ENCODE measurements at regions not wholly inside any gene's neighbourhood (a gene's known extent, or its start where the extent isn't known, plus 50 kb on each side); places are given as distances from the start of the nearest gene placed in this dataset.

DNA sequence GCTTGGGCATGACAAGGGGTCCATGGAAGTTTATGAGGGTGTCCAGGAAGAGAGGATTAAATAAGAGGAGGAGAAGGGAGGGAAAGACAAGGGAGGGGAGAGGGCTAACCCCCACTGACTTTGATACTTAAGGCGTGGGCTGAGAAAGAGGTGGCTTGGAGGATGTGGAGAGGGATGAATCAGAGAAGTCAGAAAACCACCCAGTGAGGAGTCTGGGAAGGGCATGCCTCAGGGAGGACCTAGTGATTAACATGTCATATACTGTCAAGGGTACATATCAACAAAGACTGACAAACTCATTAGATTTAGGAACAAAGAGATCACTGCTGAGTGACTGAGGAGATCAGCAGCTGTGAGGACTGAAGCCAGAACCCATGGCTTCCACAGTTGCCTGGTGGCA lies 145.4 kb downstream of the IRX5 start:
- no peak for DNase-seq

DNA sequence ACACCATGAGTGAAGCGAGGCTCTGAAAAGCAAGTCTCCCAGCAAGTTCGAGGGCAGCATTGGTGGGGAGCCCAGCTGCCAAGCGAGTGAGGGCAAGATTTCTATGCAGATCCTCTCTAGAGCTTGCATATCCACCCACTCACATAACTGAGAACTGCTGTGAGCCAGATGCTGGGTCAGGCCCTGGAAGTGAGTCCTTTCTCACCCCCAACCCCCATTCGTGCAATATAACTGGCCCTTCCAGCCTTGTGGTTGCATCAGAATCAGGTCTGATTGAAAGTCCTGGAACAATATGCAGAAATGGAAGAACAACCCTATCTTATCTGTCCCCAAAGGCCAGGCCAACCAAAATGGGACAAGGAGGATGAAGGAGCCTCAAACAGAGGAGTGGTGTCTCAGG lies 146.6 kb downstream of the IRX5 start:
- no peak for DNase-seq

DNA sequence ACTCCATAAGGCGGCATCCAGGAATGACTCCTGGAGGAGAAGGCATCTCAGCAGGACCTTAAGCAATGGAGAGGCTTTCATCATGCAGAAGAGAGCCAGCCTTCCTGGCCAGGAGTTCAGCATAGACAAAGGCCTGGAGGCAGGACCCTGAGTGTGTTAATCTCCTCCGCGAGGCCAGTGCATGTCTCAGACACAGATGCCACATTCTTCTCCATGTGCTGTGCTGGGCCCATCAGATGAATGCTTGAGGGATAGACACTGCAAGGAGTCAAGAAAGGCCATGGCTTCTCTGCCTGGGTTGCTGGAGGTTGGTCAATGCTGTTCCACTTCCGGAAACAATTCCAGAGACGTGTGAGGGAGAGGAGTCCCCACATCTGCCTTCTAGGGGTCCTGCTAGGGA lies 147.5 kb downstream of the IRX5 start:
- DNase-seq: no peak

DNA sequence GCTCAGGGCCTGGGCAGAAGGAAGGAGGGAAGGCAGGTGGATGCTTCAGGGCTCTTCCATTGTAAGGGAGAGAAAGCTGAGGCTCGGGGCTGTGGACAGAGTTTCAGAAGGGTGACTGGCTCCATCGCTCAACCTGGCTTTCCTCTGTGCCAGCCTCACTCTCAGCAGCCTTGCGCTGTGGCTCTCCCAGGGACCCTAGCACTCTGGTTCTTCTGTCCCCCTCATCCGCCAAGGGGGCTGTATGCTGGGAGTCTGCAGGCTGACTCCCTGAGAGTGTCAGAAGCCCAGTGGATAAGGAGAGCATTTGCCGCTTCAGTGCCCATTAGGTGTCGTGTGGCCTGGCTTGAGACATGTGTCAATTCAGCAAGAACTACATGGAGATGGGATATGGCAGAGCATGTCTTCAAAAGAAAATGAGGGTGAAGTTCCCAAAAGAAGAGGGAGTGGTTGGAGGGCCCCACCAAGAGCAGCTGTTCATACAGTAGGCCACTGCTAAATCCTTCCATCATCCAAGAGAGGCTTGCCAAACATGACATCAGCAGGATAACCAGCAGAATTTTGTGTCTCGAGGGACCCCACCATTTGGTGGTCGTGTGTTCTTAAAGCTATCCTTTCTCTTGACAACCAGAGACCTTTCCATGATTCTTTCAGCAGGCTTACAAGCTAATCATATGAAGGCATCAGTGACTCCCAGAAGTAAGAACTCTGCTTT lies 148.2 kb downstream of the IRX5 start:
- DNase-seq: no peak

DNA sequence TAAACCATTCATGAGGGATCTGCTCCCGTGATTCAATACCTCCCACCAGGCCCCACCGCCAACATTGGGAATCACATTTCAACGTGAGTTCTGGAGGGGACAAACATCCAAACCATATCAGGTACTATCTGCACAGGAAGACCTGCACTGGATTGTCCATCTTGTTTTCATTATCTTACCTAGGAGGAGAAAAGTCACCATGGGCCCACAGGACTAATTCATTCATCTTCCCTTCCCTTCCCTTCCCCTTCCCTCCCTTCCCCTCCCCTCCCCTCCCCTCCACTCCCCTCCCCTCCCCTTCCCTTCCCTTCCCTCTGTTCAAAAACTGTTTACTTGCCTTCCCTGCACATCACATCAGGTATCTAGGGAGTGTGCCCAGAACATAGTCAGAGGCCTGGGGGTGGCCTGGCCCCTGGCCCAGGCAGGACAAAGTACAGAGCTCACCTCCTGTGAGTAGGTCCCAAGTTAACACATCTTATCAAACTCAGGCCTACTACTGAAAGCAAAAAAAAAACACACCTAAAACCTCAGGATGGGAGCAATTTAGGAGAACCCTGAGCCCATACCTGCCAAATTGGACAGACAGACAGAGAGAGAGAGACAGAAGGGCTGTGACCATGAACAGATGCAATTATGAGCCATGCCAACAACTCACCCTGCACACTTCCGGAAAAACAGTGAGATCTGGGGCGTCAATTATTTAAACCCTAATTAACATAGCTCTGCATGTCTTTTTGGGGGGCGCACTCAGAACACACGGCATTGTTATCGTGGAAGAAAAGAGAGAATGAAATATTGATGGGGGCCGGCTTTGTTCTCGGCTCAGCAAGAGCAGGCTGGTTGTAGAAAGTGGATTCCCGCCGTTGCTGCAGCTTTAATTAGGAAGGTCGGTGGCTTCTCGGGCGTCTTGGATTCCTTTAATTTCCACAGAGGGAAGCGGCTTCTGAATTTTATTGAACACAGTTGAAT lies 151.2 kb downstream of the IRX5 start:
- DNase-seq: no peak

DNA sequence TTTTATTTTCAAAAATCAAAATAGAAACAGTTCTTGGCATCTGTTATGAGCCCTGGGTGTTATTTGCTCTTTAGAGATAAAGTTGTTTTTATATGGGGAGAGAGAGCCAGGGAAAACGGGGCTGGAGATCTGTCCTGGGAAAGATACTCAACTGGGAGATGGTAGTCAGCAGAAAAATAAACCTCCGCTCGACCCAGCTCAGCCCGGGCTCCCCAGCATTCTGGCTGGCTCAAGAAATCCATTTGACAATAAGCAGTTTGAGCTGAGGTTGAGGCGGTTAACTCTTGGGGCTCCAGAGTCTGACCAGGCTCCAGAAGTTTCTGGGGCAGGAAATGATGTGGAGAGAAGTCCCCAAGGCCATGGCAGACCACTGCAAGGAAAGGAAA lies 151.9 kb downstream of the IRX5 start:
- no peak for DNase-seq

DNA sequence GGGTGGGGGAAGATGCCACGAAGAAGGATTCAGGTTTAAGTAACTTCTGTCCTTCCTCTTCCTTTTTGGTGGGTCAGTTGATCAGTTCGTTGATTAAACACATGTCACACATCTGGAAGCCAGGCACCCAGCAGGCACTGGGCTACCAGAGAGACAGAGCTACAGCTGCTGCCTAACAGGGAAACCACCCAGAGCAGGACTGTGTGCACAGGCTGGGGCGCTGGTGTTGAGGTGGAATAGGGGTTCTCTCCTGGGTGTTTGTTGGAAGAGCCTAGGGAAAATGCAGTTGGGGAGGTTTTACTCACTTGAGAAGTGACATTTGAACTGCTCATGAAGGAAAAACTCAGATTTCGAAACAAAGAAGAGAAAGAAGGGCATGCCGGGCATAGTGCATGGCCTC lies 152.4 kb downstream of the IRX5 start:
- DNase-seq: no peak

DNA sequence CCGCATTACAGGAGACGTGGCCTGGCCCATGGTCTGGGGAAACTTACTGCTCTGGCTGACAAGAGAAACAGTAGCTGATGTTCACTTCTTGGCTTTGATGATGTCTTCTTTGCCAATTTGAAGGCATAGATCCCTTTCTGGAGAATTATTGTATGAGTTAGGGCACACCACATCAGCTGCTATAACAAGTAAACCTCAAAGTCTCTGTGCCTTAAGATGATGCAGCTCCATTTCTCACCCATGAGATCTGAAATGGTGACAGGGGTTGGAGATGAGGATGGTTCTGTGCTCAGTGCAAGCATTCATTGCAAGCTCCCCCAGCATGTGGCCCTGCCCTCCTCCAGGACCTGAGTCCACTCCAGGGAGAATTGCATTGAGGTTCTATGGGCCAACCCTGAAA lies 157.4 kb downstream of the IRX5 start:
- DNase-seq: no peak

DNA sequence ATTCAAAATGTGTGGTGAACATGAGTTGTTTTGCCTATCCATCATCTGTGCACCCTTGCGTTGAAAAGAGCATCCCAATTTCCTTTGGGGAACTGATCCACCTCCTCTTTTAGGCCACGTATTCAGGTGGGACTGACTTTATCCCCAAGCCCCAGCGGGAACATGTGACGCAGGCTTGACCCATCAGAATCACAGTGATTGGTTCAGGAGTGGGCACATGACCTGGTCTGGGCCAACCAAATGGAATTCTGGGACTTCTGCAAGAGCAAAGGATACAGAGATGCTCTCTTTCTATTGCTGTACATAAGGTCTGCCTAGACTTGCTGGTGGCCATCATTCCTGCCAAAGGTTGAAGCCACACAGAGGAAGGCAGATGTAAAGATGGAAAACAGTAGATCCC lies 158.9 kb downstream of the IRX5 start:
- DNase-seq: no peak

DNA sequence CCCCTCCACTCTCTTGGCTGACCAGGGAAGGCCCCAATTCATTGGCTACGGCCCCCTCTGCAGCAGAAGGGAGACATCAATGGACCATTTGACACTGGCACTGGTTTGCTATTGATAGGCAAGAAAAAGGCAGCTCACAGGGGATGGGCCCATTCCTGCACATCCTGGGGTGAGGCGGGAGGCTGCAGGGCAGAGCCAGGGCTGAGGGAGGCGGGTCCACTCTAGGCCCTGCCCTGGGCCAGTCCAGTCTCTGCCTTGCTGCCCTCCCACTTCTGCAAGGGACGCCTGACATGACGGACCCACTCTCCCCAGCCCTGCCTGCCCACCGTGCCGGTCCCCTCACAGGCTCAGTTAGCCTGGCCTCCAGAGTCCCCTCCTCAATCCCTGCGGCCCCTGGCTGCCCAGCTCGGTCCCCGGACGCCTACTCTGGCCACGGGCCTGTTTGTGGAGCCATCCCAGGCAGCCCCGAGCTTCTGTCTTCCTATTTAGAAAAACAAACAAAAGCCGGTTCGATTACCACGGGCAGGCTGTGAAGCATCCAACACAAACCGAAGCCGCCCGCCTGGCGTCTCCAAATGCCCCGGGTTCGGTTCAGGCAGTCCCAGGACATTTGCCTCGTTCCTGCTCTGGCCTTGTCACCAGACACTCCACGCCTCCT lies 160.7 kb downstream of the IRX5 start:
- DNase-seq: no peak

DNA sequence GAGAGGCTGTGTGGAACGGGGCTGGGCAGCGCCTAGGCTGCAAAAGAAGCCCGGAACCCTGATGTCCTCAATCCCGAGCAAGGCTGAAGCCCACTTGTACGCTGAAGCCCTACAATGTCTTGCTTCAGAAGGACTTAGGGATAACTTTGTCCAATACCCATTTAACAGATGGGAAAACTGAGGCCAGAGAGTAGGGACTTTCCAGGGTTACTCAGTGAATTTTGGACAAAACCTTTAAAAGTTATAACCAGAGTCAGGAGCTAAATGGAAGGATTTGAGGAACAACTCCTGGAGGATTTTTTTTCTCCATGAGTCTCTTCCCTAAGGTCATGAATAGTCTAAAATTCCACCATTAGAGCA lies 161.2 kb downstream of the IRX5 start:
- DNase-seq: no peak

DNA sequence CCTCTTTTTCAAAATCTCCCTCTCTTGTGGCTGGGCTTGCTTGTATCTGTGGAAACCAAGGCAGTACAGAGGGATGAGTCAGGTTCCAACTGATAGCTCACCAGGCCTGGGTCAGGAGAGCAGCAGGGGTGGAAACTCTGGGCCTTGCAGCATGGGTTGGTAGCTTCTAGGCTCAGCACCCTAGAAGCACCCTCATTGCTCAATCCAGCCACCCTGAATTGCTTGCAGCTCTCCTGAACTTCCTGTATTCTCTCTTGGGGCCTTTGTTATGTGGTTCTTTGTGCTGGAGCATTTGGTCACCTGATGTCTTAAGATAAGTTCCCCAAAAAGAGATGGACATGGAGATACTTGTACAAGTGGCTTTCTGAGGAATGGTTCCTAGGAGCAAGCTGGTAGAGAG lies 169.4 kb downstream of the IRX5 start:
- no peak for DNase-seq

DNA sequence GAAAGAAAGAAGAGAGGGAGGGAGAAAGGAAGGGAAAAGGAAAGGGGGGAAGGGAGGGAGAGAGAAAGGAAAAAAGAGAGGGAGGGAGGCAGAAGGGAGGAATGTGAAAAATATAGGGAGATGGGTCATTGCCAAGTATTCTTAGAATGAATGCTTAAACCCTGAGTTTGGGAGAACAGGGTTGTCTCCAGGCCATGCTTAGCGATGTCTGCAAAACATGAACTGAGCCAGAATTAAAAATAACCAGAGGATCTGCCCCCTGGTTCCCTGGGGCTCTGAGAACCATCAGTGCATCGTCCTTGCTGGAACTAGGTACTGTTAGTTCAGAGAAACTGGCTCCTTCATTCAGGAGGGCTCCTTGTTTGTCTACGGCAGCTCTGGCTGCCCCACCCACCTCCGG lies 170.4 kb downstream of the IRX5 start:
- peak; percentile 16 for DNase-seq

DNA sequence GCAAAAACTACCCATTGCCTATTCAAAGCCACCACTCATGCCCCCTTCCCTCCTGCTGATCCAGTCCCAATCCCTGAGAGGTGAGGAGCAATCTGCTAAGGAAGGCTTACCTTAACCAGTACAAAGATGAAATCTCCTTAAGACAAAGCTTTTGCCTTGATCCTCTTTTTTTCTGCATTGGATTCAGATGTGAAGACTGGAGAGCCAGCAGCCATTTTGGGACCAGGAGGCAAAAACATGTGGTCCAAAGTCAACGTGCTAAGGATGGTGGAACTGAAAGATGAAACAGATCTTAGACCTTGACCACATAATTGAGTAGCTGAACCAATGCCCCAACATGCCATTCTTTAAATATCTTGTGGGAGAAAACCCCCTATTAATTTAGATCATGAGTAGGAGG lies 171.4 kb downstream of the IRX5 start:
- no peak for DNase-seq

DNA sequence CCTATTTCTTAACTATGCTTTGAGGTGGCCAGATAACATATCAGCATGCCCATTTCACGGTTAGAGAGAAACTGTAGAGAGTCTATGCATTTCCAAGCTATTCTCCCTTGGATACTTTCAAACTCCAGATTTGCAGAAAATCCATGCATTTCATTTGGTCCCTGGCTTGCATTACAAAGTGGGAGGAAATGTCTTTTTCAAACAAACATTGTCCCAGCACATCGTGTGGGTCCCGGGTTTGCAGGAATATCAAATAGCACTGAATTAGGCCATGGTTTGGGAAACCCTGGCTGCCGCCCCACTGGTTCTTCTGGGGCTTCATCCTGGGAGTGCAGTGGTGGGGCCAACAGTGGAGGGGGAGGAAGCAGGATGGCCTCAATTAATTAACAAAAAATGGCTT lies 171.9 kb downstream of the IRX5 start:
- no peak for DNase-seq

DNA sequence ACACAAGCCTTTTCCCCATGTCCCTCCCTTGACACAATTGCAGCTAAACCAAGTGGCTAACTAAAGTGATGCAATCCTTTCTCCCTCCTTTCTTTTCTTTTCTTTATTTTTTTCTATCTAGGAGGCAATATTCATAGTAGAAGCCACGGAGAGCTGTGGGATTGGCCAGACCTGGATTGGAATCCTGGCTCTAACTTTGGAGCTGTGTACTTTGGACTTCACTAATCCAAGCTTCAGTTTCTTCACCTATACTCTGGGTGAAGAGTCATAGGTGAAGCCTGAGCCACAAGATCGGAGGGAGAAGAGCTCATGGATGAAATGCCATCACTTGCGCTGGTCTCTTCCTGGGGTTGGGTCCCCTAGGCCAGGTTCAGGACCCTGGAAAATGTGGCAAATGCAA lies 177.2 kb downstream of the IRX5 start:
- DNase-seq: no peak

DNA sequence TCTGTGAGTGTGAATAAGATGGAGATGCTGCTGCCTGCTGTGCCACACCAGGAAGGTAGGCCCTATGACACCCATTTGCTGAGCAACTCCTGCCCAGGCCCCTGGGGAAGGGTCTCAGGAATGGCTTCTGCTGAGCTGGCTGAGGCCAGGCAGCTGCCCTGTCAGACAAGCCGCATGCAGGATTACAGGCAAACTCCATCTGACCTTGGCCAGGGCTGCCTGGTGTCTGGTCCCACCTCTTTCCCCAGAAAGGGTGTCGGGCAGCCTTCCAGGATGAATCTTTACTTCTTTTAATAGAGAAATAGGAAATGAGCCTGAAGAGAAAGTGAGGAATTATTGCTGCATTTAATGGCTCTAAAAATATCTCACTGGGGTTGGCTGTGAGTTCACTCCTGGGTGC lies 182.5 kb downstream of the IRX5 start:
- DNase-seq: no peak

DNA sequence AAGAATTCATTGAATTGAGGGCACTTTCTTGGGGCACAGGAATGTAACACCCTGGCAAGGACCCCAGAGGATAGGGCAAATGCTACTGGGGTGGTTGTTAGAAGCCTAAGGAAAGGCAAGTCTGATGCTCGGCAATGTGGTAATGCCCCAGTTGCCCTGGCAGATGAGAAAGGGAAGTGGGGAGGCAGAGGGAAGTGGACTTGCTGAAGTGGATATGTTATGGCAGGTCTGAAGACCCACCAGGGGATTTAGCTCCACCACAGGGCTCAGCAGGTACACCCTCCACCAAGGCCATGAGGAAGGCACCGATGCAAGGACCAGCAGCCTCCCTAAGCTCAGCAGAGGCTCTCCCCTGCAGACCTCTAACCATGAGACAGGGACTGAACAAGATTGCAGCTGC lies 184.8 kb downstream of the IRX5 start:
- DNase-seq: no peak

DNA sequence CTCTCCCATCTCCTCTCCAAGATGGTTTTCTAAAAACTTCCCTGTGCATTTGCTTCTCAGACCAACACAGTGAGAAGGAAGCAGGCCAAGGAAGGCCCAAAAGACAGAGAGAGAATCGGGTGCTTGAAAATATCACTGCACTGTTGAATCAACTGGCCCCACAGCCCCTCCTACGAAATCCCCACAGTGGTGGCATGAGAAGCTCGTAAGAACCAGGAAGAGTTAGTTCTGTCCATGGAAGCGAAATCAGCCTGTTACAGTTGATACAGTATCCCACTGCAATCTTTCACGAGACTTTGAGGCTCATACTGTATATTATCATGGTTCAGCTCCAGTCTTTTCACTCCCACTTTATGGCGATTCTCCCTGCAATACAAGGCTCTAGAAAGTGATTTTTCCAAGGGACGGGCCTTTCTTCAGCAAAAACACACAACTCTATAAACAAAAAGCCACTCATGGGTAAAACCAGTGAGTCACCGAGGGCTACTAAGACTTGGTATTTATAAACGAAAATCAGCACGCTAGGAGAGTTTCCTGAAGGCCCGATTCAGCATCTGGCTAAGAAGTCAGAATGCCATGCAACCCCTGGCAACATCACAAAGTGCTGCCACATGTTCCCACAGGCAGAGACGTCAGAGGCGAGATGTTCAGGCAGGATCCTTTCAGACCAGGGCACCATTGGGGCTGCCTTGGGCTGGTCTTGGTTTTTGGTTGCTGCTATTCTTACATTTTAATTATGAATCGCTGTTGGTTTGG lies 185.7 kb downstream of the IRX5 start:
- DNase-seq: peak; percentile 46

DNA sequence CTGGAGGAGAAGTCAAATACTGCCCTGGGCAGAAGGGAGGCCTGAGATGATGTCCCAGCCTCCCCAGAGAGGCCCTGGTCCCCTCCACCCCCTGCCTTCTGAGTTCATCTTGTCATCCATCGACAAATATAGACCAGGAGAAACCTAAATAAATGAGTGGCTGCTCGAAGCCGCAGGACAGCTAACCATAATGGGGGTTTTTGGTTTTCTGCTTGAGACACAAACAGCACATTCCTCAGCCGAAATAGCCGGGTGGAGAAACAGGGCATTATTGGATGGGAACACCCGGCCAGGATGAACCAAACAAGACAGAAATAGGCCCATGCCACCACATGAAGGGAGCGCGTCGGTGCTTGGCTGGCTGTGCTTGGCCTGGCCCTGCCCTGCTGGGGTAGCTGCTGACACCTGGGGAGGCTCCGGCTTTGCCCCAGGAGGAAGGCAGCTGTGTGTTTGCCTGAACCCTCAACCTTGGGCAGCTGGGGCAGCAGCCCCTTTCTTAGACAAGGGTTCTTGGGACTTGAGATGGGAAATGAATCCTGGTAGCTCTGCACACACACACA lies 188.1 kb downstream of the IRX5 start:
- DNase-seq: no peak

DNA sequence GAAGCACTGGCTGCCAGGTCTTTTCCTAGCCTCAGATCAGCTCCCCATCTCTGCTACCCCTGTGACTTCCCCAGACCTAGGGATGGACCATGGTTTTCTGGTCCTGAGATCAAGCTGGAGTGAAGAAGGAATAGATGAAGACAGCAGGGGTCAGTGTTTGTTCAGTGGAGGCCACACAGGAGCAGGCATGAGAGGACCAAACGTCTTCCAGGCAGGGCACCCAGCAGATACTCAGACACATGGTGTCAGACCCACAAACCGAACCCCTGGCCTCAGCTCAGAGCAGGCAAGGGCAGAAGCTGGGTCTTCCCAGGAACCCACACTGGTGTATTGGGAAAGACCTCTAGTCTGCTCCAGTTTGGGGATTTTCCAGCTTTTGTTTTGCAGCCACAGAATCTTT lies 189.7 kb downstream of the IRX5 start:
- DNase-seq: peak; percentile 21

DNA sequence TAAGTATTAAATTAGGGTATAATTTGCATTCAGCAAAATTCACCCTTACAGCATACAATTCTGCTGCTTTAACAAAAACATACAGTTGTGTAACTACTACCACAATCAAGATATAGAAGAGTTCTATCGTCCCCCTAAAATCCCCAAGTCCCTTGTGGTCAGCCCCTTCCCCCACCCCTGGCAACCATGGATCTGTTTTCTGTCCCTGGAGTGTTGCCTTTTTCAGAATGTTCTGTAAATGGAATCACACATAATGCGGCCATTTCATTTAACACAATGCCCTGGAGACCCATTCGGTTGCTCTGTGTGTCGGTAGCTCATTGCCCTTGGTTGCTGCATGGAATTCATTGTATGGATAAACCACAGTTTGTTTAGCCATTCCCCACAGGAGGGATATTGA lies 190.2 kb downstream of the IRX5 start:
- DNase-seq: no peak

DNA sequence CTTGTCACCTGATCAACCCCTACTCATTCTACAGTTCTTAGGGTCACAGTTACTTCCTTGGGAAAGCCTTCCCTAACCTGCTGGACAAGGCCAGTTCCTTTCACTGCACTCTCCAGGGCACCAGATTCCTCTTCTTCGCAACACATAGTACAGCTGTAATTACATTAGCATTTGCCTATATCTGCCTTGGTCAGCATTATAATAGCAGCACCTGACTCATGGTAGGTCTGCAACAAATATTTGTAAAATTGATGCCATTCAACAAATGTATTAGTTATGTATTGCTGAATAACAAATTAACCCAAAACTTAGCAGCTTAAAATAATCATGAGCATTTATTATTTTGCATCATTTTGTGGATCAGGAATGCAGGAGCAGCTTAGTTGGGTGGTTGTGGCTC lies 193.0 kb downstream of the IRX5 start:
- DNase-seq: no peak

Measured in fibroblast of upper back skin (primary cell).